Liver (tissue), 3 donors: ENCODE measurements at regions not wholly inside any gene's neighbourhood (a gene's known extent, or its start where the extent isn't known, plus 50 kb on each side); places are given as distances from the start of the nearest gene placed in this dataset.

Source experiments
- EGR1 ChIP-seq, 2 donors: IDR thresholded peaks; 2 replicates each; pipeline ENCODE4 v1.6.1; 2016 to 2018; ENCODE audit warnings: antibody characterized with exemption in 2 of 2, low read depth in 2 of 2
- GABPA ChIP-seq, 2 donors: IDR thresholded peaks in 1 of 2; conservative IDR thresholded peaks in 1 of 2; 2 replicates each; pipeline ENCODE4 v1.6.1; 2016; ENCODE audit warnings: antibody characterized with exemption in 2 of 2, mild to moderate bottlenecking in 1 of 2, moderate library complexity in 1 of 2
- JUND ChIP-seq, 2 donors: IDR thresholded peaks; 2 replicates each; pipeline ENCODE4 v1.6.1; 2016; ENCODE audit warnings: antibody characterized with exemption in 2 of 2
- NR2F2 ChIP-seq: IDR thresholded peaks from 2 replicates; pipeline ENCODE4 v1.6.1; 2016; ENCODE audit warnings: antibody characterized with exemption
- RXRA ChIP-seq, 2 donors: IDR thresholded peaks; 2 replicates each; pipeline ENCODE4 v1.6.1; 2017 to 2018; ENCODE audit warnings: antibody characterized with exemption in 2 of 2, mild to moderate bottlenecking in 1 of 2
- SP1 ChIP-seq: IDR thresholded peaks from 2 replicates; pipeline ENCODE4 v1.6.1; 2018; ENCODE audit warnings: antibody characterized with exemption, mild to moderate bottlenecking
- TAF1 ChIP-seq: conservative IDR thresholded peaks from 2 replicates; pipeline ENCODE4 v1.6.1; 2016; ENCODE audit warnings: antibody characterized with exemption, mild to moderate bottlenecking
- TF ChIP-seq, protein P1 (sequence below): fragments of 150-350 bp; IDR thresholded peaks from 2 replicates; pipeline ENCODE4 v1.5.1; 2017; ENCODE audit warnings: improper control_type of control experiment, low read depth, low read length; ENCODE audit not compliant: missing input control
- TF ChIP-seq, protein P2 (sequence below): IDR thresholded peaks from 2 replicates; pipeline ENCODE4 v1.6.1; 2016; ENCODE audit warnings: antibody characterized with exemption, mild to moderate bottlenecking
- TF ChIP-seq, protein P3 (sequence below): IDR thresholded peaks from 2 replicates; pipeline ENCODE4 v1.6.1; 2016; ENCODE audit warnings: antibody characterized with exemption
- TF ChIP-seq, protein P4 (sequence below): IDR thresholded peaks from 2 replicates; pipeline ENCODE4 v1.6.1; 2016; ENCODE audit warnings: antibody characterized with exemption
- TF ChIP-seq, protein P5 (sequence below): IDR thresholded peaks from 2 replicates; pipeline ENCODE4 v1.6.1; 2016; ENCODE audit warnings: antibody characterized with exemption
- donor health status: healthy.
- donor health status: healthy.

DNA sequence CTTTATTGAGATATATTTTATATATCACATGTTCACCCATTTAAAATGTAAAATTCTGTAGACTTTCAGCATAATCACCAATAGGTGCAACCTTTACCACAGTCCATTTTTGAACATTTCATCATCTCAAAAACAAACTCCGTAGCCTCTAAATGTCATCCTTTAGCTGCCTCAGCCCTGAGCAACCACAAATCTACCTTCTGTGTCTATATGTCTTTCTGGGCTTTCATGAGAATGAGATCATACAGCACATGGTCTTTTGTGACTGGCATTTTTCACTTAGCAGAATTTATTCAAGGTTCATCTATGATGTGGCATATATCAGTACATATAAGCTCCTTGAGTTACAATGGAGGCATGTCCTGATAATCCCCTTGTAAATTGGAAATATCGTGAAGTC lies 320.5 kb downstream of the ETS1 start:
- TF ChIP-seq, protein P1, sequence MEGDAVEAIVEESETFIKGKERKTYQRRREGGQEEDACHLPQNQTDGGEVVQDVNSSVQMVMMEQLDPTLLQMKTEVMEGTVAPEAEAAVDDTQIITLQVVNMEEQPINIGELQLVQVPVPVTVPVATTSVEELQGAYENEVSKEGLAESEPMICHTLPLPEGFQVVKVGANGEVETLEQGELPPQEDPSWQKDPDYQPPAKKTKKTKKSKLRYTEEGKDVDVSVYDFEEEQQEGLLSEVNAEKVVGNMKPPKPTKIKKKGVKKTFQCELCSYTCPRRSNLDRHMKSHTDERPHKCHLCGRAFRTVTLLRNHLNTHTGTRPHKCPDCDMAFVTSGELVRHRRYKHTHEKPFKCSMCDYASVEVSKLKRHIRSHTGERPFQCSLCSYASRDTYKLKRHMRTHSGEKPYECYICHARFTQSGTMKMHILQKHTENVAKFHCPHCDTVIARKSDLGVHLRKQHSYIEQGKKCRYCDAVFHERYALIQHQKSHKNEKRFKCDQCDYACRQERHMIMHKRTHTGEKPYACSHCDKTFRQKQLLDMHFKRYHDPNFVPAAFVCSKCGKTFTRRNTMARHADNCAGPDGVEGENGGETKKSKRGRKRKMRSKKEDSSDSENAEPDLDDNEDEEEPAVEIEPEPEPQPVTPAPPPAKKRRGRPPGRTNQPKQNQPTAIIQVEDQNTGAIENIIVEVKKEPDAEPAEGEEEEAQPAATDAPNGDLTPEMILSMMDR, result no peak
- TF ChIP-seq EGR1 (IDR thresholded peaks at IDR 0.05; ENCODE audit: low read depth in 2 of 2) (no peak), GABPA (IDR thresholded peaks at IDR 0.05 in 1 of 2, conservative IDR thresholded peaks at IDR 0.05 in 1 of 2) (no peak), RXRA (IDR thresholded peaks at IDR 0.05) (no peak), TAF1 (no peak), NR2F2 (no peak), SP1 (no peak), JUND (IDR thresholded peaks at IDR 0.05) (no peak)
- TF ChIP-seq, protein P2, sequence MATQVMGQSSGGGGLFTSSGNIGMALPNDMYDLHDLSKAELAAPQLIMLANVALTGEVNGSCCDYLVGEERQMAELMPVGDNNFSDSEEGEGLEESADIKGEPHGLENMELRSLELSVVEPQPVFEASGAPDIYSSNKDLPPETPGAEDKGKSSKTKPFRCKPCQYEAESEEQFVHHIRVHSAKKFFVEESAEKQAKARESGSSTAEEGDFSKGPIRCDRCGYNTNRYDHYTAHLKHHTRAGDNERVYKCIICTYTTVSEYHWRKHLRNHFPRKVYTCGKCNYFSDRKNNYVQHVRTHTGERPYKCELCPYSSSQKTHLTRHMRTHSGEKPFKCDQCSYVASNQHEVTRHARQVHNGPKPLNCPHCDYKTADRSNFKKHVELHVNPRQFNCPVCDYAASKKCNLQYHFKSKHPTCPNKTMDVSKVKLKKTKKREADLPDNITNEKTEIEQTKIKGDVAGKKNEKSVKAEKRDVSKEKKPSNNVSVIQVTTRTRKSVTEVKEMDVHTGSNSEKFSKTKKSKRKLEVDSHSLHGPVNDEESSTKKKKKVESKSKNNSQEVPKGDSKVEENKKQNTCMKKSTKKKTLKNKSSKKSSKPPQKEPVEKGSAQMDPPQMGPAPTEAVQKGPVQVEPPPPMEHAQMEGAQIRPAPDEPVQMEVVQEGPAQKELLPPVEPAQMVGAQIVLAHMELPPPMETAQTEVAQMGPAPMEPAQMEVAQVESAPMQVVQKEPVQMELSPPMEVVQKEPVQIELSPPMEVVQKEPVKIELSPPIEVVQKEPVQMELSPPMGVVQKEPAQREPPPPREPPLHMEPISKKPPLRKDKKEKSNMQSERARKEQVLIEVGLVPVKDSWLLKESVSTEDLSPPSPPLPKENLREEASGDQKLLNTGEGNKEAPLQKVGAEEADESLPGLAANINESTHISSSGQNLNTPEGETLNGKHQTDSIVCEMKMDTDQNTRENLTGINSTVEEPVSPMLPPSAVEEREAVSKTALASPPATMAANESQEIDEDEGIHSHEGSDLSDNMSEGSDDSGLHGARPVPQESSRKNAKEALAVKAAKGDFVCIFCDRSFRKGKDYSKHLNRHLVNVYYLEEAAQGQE, result no peak
- TF ChIP-seq, protein P3, sequence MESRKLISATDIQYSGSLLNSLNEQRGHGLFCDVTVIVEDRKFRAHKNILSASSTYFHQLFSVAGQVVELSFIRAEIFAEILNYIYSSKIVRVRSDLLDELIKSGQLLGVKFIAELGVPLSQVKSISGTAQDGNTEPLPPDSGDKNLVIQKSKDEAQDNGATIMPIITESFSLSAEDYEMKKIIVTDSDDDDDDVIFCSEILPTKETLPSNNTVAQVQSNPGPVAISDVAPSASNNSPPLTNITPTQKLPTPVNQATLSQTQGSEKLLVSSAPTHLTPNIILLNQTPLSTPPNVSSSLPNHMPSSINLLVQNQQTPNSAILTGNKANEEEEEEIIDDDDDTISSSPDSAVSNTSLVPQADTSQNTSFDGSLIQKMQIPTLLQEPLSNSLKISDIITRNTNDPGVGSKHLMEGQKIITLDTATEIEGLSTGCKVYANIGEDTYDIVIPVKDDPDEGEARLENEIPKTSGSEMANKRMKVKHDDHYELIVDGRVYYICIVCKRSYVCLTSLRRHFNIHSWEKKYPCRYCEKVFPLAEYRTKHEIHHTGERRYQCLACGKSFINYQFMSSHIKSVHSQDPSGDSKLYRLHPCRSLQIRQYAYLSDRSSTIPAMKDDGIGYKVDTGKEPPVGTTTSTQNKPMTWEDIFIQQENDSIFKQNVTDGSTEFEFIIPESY, result no peak
- TF ChIP-seq, protein P4, sequence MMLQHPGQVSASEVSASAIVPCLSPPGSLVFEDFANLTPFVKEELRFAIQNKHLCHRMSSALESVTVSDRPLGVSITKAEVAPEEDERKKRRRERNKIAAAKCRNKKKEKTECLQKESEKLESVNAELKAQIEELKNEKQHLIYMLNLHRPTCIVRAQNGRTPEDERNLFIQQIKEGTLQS, result no peak
- TF ChIP-seq, protein P5, sequence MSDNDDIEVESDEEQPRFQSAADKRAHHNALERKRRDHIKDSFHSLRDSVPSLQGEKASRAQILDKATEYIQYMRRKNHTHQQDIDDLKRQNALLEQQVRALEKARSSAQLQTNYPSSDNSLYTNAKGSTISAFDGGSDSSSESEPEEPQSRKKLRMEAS, result no peak
